NCI-H524 treated with DMSO at 0.1 percent for 48 hours (cell line): ENCODE measurements at regions not wholly inside any gene's neighbourhood (a gene's known extent, or its start where the extent isn't known, plus 50 kb on each side); places are given as distances from the start of the nearest gene placed in this dataset.

Experiments
- DNase-seq: peaks from one replicate; lab custom pipeline; 2025; lab: John Stamatoyannopoulos, UW

GRCh38 chr16:48946686-48947370 lies 334.8 kb downstream of the CBLN1 start:
- no peak for DNase-seq

- no peak for DNase-seq
Measured at GRCh38 chr16:48942996-48943395, 333.0 kb upstream of the N4BP1 start.

- DNase-seq: no peak
Measured at GRCh38 chr16:48936811-48937210, 326.8 kb upstream of the N4BP1 start.

- DNase-seq: no peak
Measured at GRCh38 chr16:48932216-48932855, 322.4 kb upstream of the N4BP1 start.

GRCh38 chr16:48930951-48931553 lies 321.1 kb upstream of the N4BP1 start:
- DNase-seq: no peak

GRCh38 chr16:48919791-48920190 lies 309.8 kb upstream of the N4BP1 start:
- no peak for DNase-seq

GRCh38 chr16:48918520-48919258 lies 308.7 kb upstream of the N4BP1 start:
- DNase-seq: no peak

- no peak for DNase-seq
Measured at GRCh38 chr16:48916566-48916965, 306.6 kb upstream of the N4BP1 start.

- no peak for DNase-seq
Measured at GRCh38 chr16:48914070-48914469, 304.1 kb upstream of the N4BP1 start.

- DNase-seq: no peak
Measured at GRCh38 chr16:48913384-48913783, 303.4 kb upstream of the N4BP1 start.

- DNase-seq: no peak
Measured at GRCh38 chr16:48912360-48912759, 302.4 kb upstream of the N4BP1 start.

- no peak for DNase-seq
Measured at GRCh38 chr16:48911700-48912099, 301.7 kb upstream of the N4BP1 start.

GRCh38 chr16:48910214-48910613 lies 300.2 kb upstream of the N4BP1 start:
- DNase-seq: no peak

GRCh38 chr16:48909231-48909630 lies 299.3 kb upstream of the N4BP1 start:
- no peak for DNase-seq

GRCh38 chr16:48907906-48908634 lies 298.1 kb upstream of the N4BP1 start:
- no peak for DNase-seq

- DNase-seq: no peak
Measured at GRCh38 chr16:48905632-48906505, 295.9 kb upstream of the N4BP1 start.

GRCh38 chr16:48904333-48904732 lies 294.4 kb upstream of the N4BP1 start:
- DNase-seq: no peak

- DNase-seq: no peak
Measured at GRCh38 chr16:48903039-48903438, 293.1 kb upstream of the N4BP1 start.

- no peak for DNase-seq
Measured at GRCh38 chr16:48901712-48902374, 291.9 kb upstream of the N4BP1 start.

- no peak for DNase-seq
Measured at GRCh38 chr16:48899500-48899899, 289.5 kb upstream of the N4BP1 start.
